NCI-H2081 (cell line): ENCODE measurements at regions not wholly inside any gene's neighbourhood (a gene's known extent, or its start where the extent isn't known, plus 50 kb on each side); places are given as distances from the start of the nearest gene placed in this dataset.

Experiments
- DNase-seq, 2 experiments: peaks; one replicate each; lab custom pipeline; 2025; lab: John Stamatoyannopoulos, UW

DNA sequence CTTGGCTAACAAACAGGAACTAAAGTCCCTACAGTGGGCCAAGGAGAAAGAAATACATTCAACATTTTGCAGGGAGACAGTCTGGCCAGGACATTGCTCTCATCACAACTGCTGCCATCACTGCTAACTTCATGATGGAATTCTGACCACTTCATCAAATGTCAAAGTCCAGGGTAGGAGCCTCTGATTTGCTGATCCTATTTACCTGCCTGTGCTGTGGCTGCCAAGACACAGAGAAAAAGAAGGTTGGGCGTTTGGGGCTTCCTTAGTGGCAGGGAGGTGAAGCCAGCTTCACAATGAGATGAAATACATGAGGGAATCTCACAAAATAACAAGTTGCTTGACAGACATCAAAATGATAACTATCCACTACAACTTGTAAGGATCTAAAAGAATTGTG, 343.9 kb upstream of the CADM1 start:
- DNase-seq = no peak

DNA sequence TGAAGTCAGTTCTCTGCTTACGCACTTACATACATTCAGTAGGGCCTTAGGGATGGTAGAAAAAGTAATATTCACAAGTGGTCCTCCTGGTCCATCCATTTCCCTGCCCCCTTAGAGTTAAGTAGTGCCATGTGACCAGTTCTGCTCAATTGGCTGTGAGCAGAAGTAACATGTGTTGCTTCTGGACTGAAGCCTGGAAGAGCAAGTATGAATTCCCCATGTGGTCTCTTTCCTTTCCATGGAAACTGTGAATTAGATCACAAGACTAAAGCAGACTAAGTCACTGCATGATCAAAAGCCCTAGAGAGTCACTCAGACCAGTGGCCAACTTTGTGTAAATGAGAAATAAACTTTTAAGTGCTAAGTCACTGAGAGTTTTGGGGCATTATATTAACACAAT, 341.7 kb upstream of the CADM1 start:
- DNase-seq = no peak

DNA sequence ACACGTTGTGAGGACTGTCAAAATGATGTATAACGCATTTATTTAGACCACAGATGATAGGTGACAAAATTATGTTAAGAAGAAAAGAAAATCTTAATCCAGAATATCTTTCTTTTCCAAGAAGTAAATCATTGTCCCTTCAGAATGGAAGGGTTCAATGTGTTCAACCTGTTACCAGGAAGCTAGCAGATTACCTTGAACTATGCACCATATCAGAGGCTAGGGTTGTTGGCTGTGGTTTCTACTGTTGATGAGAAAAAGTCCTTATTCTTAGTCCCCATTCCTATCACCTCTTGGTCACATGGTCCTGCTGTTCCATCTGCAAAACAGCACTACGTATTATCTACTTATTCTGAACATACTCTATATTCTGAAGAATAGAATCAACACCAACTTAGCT, 339.5 kb upstream of the CADM1 start:
- no peak for DNase-seq

GRCh38 chr11:115843111-115843510, 338.9 kb upstream of the CADM1 start:
- DNase-seq = no peak

GRCh38 chr11:115820026-115820425, 315.8 kb upstream of the CADM1 start:
- no peak for DNase-seq

DNA sequence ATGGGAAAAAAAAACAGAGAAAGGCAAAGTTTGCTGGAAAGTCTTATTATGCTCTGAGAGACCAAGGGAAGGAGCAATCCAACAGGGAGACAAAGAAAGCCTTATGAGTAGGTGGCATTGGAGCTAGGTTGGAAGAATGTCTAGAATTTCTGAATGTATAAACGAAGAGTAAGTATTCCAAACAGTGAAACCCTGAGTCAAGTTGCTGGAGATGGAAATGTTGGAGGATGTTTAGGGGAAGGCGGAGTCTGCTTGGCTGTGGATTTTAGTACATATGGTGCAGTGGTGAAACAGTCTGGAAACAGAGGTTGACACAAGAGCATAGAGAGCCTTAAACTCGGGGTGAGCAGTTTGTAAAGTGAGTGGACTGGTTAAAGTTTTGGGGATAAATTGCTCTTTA, 314.8 kb upstream of the CADM1 start:
- no peak for DNase-seq

GRCh38 chr11:115817844-115818468, 313.7 kb upstream of the CADM1 start:
- DNase-seq = no peak

- DNase-seq = no peak
Measured at GRCh38 chr11:115808351-115808940, 304.2 kb upstream of the CADM1 start.

GRCh38 chr11:115806056-115806455, 301.8 kb upstream of the CADM1 start:
- DNase-seq = no peak

DNA sequence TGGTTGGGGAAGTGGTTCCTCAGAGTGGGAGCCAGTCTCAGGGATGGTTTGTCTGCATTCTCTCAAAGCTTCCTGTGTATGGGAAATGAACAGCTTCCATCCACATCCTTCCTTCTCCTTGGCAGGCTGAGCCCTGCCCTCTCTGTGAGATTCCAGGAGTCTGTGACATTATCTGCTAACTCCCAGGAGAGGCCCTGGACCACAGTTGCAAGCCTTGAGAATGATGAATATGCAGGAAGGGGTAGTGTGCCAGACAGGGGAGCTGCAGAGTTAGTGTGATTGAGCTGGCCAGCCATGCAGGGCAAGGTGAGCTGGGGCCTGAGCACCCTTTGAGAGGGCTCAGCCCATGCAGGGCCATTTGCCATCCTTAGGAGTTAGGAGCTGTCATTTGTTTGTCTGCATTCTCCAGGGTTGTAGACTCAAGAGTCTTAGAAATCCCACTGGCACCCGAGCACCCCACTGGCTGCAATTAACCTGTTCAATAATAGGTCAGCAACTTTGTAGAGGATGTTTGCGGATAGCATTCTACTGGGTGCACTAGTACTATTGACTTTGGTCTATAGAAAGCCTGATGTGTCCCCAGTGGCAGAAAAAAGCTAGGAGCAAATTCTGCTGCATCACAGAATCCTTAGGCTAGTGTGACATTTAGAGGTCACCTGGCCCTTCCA, 299.0 kb upstream of the CADM1 start:
- no peak for DNase-seq

DNA sequence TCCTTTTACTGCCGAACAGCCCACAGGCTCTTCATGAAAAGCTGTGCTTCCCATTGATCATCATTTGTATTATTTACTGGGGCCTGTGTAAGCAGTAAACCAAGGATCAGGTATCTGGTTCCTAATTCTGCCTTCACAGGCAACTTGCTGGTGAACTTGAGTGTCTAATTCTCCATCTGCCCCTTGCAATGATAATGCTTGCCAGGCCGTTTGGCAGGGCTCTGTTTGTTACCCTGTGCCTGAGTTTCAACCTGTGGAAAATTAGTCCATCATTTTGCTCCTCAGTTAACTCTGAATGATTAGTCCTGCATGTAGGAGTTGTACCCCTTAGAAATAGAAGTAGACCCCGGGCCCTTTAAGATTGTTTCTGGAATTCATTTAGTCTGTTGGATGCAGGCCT, 298.4 kb upstream of the CADM1 start:
- DNase-seq = no peak

- no peak for DNase-seq
Measured at GRCh38 chr11:115792903-115793302, 288.7 kb upstream of the CADM1 start.

DNA sequence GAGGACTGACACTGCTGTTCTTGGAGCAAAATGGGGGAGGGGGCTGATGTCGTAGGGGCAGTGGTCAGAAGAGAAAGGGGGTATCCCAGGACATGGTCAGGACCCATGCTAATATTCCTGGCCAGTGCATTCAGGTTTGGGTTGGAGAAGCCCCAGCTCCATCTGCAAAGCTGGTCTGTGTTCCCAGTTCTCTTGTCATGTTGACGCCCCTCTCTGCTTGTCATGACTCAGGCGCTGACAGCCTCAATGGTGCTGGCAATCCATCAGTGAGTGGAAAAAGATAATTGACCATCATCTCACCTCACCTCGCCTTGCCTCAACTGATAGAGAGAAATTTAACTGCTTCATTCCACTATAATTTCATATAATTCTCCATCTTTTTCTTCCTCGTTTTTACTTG, 283.1 kb upstream of the CADM1 start:
- DNase-seq = no peak

DNA sequence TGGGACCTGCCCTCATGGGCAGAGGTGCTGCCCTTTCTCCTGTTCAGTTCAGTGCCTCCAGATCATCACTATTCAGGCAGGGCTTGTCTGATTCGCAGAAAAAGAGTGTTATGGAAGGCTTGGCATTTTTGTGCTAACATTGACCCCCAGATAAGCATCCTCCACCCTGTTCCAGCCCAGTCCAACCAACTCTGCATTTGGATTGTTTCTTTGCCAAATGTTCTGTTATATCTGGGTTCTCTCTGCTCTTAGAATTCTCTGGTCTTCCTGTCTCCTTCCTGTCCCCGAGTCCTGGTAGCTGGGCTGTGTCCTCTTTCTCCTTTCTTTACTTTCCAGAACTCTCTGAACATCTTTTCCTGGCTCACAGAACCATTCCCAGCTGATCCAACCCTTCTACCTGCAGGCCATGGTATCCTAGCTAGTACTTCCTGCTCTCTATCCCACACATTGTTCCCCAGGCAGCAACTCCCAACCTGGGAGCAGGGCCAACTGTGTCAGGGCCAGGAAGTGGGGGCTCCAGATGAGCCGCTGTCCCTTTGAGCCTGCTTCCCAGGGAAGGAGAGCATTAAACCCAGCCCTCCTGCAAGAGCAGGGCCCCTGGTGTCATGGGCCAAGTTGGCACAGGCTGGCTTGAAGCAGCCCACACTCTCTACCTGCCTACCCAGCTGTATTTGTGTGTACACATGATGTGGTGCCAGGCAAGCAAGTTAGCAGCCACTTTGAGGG, 280.7 kb upstream of the CADM1 start:
- peak; percentile 91 to 98 for DNase-seq

GRCh38 chr11:115780646-115781362, 276.6 kb upstream of the CADM1 start:
- DNase-seq = no peak

DNA sequence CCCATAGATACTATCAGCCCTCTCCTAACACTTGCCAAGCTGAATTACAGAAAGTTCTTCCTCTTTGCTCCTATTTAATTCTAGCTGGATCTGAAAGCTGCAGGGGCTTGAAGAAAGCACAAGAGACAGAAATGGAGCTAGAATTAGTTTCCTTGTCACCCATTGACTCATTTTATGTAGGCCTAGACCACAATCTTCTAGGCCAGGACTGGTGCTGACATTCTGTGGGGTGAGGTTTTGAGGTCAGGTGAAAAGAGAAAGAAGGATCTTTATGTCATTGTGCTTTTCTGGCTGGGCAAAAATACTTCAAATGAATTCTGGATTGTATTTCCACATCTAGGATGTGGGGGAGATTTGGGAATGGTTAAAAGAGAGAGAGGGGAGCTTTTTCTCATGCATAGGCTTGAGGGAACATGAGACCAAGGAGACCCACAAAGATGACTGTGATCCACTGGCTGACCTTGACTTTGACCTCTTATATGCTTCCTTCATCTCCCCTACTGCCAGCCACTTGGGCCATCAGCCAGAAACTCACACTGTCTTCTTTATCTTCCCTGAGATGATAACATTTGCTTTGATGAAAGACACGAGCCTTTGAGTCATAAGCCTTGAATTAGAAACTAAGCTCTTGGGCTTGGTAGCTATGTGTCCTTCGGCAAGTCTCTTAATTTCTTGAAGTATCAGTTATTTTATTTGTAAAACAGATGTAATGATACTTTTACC, 274.9 kb upstream of the CADM1 start:
- DNase-seq = no peak

- DNase-seq = no peak
Measured at GRCh38 chr11:115776916-115777315, 272.7 kb upstream of the CADM1 start.

DNA sequence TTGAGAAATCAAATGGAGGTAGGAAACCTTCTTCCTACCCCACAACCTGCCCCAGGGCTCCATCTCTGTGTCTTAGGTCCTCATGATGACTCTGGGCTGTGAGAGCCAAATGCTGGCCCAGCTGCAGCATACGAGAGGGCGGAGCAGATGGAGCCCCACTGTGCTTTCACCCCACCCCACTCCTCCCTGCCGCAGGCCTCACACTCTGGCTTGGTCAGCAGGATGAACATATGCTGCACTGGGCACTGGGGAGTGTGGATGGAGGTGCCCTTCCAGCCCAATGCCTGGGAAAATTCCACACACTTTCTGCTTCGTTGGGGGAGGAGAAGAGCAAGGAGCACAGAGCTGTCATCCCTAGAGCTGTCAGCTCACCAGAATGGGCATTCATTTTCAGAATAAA, 271.6 kb upstream of the CADM1 start:
- no peak for DNase-seq

DNA sequence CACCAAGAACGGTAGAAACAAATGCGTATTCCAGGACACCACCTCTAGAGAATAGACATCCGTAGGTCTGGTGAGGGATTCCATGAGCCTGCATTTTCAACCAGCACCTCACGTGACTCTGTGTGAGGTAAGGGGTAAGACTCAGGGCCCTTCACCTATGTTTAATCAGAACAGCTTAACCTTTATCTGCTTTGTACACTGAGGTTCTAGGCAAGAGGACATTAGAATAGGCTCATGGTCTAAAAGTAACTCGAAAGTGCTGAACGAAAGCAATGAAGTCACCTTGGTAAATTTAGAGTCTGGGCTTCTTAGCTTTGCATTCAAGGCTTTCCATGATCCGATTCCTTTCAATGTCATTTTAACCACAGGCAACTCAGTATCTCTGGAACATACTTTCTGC, 270.5 kb upstream of the CADM1 start:
- DNase-seq = no peak

DNA sequence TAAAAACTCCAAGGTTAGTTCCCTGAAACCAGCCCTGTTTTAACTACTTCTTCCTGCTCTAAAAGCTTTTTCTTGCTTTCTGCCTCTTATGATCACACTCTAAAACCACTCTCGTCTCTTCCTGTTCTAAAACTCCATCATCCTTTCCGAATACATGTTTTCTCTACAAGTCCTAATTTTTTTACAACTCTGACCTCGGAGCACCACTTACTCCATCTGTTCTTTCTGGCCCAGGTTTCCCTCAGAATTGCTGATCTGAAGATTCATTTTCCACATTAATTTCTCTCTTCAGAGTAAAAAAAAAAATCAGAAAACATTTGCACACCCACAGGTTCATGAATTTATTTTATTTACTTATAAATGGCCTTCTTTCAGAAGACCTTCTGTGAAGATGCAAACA, 265.7 kb upstream of the CADM1 start:
- no peak for DNase-seq

DNA sequence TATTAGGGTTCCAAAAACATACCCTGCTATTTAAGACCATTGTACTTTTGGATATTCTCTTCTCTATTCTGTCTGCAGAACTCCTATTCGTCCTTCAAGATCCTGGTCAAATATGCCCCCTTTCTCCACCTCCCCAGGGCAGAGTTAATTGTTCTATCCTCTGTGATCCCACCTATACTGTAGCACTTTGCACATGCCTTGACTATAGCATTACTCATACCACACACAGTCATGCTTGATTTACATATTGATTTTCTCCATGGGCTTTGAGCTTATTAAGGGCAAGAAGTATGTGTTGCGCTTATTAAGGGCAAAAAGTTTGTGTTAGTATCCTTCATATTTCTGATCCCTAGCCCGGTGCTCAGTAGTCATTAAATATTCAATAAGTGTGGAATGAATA, 263.7 kb upstream of the CADM1 start:
- DNase-seq = no peak
